GM21737 (cell line): ENCODE measurements at regions not wholly inside any gene's neighbourhood (a gene's known extent, or its start where the extent isn't known, plus 50 kb on each side); places are given as distances from the start of the nearest gene placed in this dataset.
A peak's percentile ranks its signal among the peaks of the same experiment; 100 is the strongest.

Source experiments
- ATAC-seq: cut with Tn5 transposase; IDR thresholded peaks from one replicate; pipeline ENCODE4 v1.9.1; 2021; ENCODE audit warnings: mild to moderate bottlenecking, moderate library complexity; ENCODE audit not compliant: unreplicated experiment

GRCh38 chr12:67112586-67112985 is 156.6 kb upstream of the CAND1 start:
- ATAC-seq: no peak

GRCh38 chr12:67116134-67116533 is 153.0 kb upstream of the CAND1 start:
- ATAC-seq: no peak

GRCh38 chr12:67122584-67122983 is 146.6 kb upstream of the CAND1 start:
- no peak for ATAC-seq

GRCh38 chr12:67137256-67137655 is 131.9 kb upstream of the CAND1 start:
- ATAC-seq: no peak

- ATAC-seq: no peak
These were observed 127.7 kb upstream of the CAND1 start for GRCh38 chr12:67141296-67142018.

- no peak for ATAC-seq
These were observed 123.5 kb upstream of the CAND1 start for GRCh38 chr12:67145692-67146091.

- ATAC-seq: no peak
These were observed 122.1 kb upstream of the CAND1 start for GRCh38 chr12:67147030-67147429.

GRCh38 chr12:67147447-67147846 is 121.7 kb upstream of the CAND1 start:
- ATAC-seq: no peak

GRCh38 chr12:67148265-67148664 is 120.9 kb upstream of the CAND1 start:
- no peak for ATAC-seq

- no peak for ATAC-seq
These were observed 117.3 kb upstream of the CAND1 start for GRCh38 chr12:67151886-67152285.

DNA sequence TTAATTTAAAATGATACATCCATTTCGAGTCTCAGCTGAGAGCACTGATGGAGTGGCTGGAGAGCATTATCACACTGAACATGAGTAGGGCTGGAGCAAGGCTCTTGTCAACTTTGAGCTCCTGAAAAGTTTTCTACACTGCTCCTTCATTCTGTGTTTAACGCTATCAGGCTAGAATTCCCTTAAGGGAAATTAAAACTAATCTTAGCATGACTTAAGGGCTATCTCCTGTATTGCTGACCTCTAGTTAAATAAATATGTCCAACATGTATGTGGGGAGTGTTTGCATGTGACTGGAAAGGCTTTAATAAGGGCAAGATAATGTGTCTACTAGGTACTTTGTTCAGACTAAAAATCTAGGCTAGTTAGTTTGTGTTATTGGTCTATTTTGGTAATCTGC is 116.7 kb upstream of the CAND1 start:
- no peak for ATAC-seq

DNA sequence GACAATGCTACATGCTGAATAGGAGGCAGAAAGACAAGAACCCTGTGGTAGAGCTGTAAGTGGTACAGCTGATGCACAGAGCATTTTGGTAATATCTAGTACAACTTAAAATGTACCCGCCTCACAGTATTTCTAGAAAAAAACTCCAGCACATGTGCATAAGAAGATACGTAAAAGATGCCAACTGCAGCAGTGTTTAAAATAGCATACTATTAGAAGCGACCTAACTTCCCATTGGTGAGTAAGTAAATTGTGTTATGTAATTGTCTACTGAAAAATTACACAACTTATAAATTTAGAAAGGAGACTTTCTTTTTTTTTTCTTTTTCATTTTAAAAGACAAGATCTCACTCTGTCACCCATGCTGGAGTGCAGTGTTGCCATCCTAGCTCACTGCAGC is 114.3 kb upstream of the CAND1 start:
- no peak for ATAC-seq

- no peak for ATAC-seq
These were observed 113.3 kb upstream of the CAND1 start for GRCh38 chr12:67155863-67156262.

DNA sequence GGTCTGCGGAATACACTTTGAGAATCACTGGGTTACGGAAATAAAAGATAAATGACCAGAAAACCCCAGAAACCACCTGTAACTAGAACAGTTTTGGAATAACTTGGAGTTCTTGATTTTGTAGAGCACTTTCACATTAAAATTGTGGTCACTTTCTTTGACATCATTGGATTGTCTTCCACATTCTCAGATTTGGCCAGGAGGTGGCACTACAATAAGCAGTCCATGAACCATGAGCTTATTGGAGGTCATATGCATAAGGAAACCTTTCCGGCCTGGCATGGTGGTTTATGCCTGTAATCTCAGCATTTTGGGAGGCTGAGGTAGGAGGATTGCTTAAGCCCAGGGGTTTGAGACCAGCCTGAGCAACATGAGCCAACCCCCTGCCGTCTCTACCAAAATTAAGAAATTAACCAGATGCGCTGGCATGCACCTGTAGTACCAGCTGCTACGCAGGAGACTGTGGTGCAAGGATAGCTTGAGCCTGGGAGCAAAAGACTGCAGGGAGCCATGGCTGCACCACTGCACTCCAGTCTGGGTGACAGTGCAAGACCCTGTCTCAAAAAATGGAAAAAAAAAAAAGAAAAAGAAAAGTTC is 107.7 kb upstream of the CAND1 start:
- no peak for ATAC-seq

DNA sequence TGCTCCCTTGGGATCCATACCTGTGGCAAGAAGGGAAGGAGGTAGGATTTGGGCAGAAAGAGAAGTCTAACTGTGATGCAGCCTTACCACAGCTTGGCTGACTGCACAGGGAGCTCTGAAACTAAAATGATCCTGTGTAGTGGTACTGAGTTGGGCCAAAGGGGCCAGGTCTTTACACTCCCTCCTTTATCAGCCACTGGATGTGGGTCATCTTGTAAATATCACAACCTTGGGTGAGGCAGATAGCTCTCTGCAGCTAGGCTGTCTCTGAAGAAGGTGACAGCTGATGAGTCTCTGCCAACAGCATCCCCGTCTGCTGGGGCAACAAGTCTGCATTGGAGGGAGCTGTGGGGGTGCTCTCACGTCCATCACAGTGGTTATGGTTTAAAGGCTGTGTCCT is 95.9 kb upstream of the CAND1 start:
- no peak for ATAC-seq

GRCh38 chr12:67182551-67182950 is 86.6 kb upstream of the CAND1 start:
- no peak for ATAC-seq

- ATAC-seq: no peak
These were observed 75.5 kb upstream of the CAND1 start for GRCh38 chr12:67193704-67194103.

DNA sequence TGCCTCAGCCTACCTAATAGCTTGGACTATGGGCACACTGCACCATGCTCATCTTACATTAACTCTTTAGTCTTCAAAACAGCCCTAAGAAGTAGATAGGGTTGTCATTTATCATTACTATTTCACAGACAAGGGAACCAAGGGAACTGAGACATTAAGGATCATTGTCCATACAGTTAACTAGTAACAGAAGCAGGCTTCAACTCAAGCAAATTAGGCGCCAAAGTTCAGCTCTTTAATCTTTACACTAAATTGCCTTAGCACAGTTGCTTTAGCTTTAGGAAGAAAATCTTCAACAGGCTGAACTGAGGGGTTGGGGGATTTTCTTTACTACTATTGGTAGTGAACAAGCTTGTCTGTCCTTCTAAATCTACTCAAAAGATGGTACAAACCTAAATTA is 68.8 kb upstream of the CAND1 start:
- ATAC-seq: no peak

DNA sequence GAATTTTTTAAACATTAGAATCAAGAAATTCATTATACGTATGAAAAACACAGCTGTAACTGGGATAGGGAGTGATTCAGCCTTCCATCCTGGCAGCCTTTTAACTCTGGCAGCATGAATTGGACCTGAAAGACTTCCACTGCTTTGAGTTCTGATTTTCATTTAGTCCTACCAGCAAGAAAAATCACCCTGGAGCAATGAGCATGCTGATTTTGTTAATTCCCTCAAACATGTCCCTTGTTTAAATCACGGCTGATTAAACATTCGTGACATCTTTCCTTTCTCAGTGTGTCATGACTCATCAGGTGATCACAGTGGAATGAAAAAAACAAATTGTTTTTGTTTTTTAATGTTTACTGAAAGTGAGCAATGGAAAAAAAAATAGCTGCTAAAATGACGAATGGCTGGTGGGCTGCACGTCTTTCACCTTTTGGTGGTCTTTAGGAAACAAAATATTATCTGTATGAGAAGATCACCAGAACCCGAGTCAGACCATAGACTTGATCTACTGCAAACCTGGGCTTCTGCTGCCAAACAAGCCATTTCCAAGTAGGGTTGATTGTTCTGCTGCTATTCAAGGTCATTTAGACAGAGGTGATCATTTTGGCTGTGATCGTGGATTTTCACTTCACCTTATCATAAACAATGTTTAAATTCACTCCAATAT is 67.0 kb upstream of the CAND1 start:
- ATAC-seq: no peak

DNA sequence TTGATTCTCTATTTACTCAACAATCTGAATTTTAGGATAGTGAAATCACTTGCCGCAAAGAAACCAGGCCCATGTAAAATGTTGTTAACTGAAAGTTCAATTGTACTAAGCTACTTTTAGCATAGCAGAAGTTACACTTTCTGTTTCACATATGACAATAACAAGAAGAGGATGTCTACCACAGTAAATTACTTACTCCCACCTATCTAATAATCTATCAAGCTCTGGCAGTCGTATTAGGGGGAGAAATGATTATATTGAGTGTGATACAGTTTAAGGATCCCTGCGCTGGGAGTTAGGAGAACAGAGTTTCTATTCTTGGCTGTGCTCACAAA is 66.5 kb upstream of the CAND1 start:
- peak; percentile 52 for ATAC-seq

DNA sequence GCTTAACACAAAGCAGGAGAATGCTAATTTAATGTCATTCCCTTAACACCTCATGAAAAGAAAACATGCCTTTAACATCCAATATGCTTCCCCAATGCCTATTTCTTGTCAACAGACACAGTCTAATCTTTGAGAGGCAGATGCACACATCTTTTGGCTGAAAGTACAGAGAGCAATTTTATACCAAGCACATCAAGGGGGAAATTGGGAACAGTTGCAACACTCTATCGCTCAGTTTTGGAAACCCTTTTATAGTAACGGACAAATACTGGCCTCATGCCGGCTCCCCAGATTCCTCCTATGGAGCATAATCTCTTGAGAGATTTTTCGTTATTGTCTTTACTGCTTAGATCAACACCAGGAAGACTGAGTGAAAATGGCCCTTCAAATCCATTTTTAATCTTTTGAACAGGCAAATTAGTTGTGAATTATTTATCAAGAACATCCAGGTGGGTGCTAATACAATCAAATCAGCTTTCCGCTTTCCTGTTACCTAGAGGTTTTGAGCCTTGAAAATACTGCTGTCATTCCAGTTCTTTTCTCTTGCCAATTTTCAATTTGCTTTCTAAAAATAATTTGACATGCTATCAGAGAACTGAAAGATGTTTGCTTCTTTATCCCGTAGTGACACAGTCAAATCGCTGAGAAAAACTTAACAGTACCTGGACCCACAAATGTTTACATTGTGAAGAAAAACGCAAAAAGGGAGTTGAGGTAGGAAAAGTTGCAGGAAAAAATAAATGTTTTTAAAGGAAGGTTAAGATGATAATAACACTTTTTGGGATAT is 60.7 kb upstream of the CAND1 start:
- no peak for ATAC-seq

DNA sequence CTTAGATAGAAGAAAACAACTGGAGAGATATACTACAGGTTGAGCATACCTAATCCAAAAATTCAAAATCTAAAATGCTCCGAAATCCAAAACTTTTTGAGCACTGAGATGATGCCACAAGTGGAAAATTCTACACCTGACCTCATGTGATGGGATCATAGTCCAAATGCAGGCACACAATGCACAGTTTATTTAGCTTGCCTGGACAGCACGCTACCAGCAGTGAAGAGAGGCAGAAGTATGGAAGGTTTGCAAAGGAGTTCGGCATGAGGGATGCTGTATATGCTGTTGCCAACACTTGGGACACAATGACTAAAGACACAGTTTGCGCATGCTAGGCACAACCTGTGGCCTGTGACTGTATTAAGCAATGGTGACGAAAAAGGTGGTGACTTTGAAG is 58.1 kb upstream of the CAND1 start:
- no peak for ATAC-seq
